Left renal pelvis (tissue), 4 donors: ENCODE measurements at regions not wholly inside any gene's neighbourhood (a gene's known extent, or its start where the extent isn't known, plus 50 kb on each side); places are given as distances from the start of the nearest gene placed in this dataset.

Experiments
- DNase-seq, 4 donors: peaks; one replicate each; pipeline ENCODE4 v3.0.0-alpha.2; 2013; ENCODE audit warnings: low read depth in 4 of 4, low spot score in 3 of 4

GRCh38 chr11:119787074-119787461, 58.1 kb upstream of the NECTIN1 start:
- DNase-seq = no peak

- DNase-seq = no peak
Observed at GRCh38 chr11:119786431-119787073, 57.6 kb upstream of the NECTIN1 start.

GRCh38 chr11:119785131-119785530, 56.1 kb upstream of the NECTIN1 start:
- no peak for DNase-seq

GRCh38 chr11:119784421-119784820, 55.4 kb upstream of the NECTIN1 start:
- no peak for DNase-seq

- DNase-seq = no peak
Observed at GRCh38 chr11:119783466-119784400, 54.7 kb upstream of the NECTIN1 start.

- DNase-seq = no peak
Observed at GRCh38 chr11:119782739-119783072, 53.7 kb upstream of the NECTIN1 start.

GRCh38 chr11:119782006-119782738, 53.2 kb upstream of the NECTIN1 start:
- DNase-seq = no peak

- no peak for DNase-seq
Observed at GRCh38 chr11:119780222-119780953, 51.4 kb upstream of the NECTIN1 start.

- no peak for DNase-seq
Observed at GRCh38 chr11:119779195-119780071, 50.4 kb upstream of the NECTIN1 start.
